ENCODE measurements at regions not wholly inside any gene's neighbourhood (a gene's known extent, or its start where the extent isn't known, plus 50 kb on each side); places are given as distances from the start of the nearest gene placed in this dataset.

GRCh38 chr3:30286811-30287210, 319.6 kb upstream of the TGFBR2 start:
- no peaks in the 10 kb centered on the region for H3F3A ChIP-seq (ENCODE audit: low read depth)
- H2AFZ ChIP-seq (replicated peaks): no peak overlapping the region
- no peaks in the 10 kb centered on the region for H3K36me3 Mint-ChIP-seq
- H3K36me3 ChIP-seq: no peaks in the 10 kb centered on the region
- no peak for DNase-seq (ENCODE audit: low spot score)
- H3K4me2 ChIP-seq: no peak overlapping the region
- peaks cover 38% of the 10 kb centered on the region for H3K4me1 ChIP-seq
- H3K4me1 Mint-ChIP-seq: peaks cover 16% of the 10 kb centered on the region
- no peak overlapping the region for H3K4me3 ChIP-seq
- no peak for TF ChIP-seq CTCF (IDR thresholded peaks at IDR 0.05)
- TF ChIP-seq EZH2phosphoT487 (IDR thresholded peaks at IDR 0.05): no peak
- no peak for TF ChIP-seq EZH2 (IDR thresholded peaks at IDR 0.05)
- H3K27ac ChIP-seq: no peak overlapping the region
- no peaks in the 10 kb centered on the region for H3K27me3 ChIP-seq
- H4K20me1 ChIP-seq (ENCODE audit: low read depth): no peaks in the 10 kb centered on the region
- H3K4me3 Mint-ChIP-seq: no peak overlapping the region
- H3K9me3 ChIP-seq (ENCODE audit: low read depth): no peaks in the 10 kb centered on the region
- no peak overlapping the region for H3K9ac ChIP-seq
- peaks cover 2% of the 10 kb centered on the region for H3K9me3 Mint-ChIP-seq
- no peaks in the 10 kb centered on the region for H3K79me2 ChIP-seq (ENCODE audit: low read depth)
- H3K27me3 Mint-ChIP-seq (ENCODE audit: insufficient read depth, low read depth): peaks cover 3% of the 10 kb centered on the region
- H3K27ac Mint-ChIP-seq: no peak overlapping the region

GRCh38 chr3:30288830-30289229, 317.6 kb upstream of the TGFBR2 start:
- no peak overlapping the region for H3K4me3 Mint-ChIP-seq
- Histone ChIP-seq H3K27me3 (no peaks in the 10 kb centered on the region), H3K4me3 (no peak overlapping the region), H3K9ac (no peak overlapping the region), H2AFZ (replicated peaks) (peak overlapping the region; percentile 26), H3K4me1 (peaks cover 26% of the 10 kb centered on the region), H4K20me1 (ENCODE audit: low read depth) (no peaks in the 10 kb centered on the region), H3K4me2 (peak overlapping the region; percentile 23), H3F3A (ENCODE audit: low read depth) (no peaks in the 10 kb centered on the region), H3K36me3 (no peaks in the 10 kb centered on the region), H3K9me3 (ENCODE audit: low read depth) (no peaks in the 10 kb centered on the region), H3K79me2 (ENCODE audit: low read depth) (no peaks in the 10 kb centered on the region), H3K27ac (peak overlapping the region; percentile 84)
- no peak overlapping the region for H3K27ac Mint-ChIP-seq
- no peak for TF ChIP-seq EZH2 (IDR thresholded peaks at IDR 0.05)
- no peak for TF ChIP-seq CTCF (IDR thresholded peaks at IDR 0.05)
- no peak for TF ChIP-seq EZH2phosphoT487 (IDR thresholded peaks at IDR 0.05)
- peaks cover 3% of the 10 kb centered on the region for H3K27me3 Mint-ChIP-seq (ENCODE audit: insufficient read depth, low read depth)
- H3K9me3 Mint-ChIP-seq: peaks cover 2% of the 10 kb centered on the region
- no peak for DNase-seq (ENCODE audit: low spot score)
- no peaks in the 10 kb centered on the region for H3K36me3 Mint-ChIP-seq
- peaks cover 12% of the 10 kb centered on the region for H3K4me1 Mint-ChIP-seq

- H3F3A ChIP-seq (ENCODE audit: low read depth): no peaks in the 10 kb centered on the region
- peaks cover 15% of the 10 kb centered on the region for H3K4me1 Mint-ChIP-seq
- peaks cover 2% of the 10 kb centered on the region for H3K9me3 Mint-ChIP-seq
- H2AFZ ChIP-seq (replicated peaks): peak overlapping the region; percentile 26
- no peaks in the 10 kb centered on the region for H4K20me1 ChIP-seq (ENCODE audit: low read depth)
- peak overlapping the region; percentile 23 for H3K4me2 ChIP-seq
- no peak for DNase-seq (ENCODE audit: low spot score)
- no peaks in the 10 kb centered on the region for H3K27me3 ChIP-seq
- no peak overlapping the region for H3K9ac ChIP-seq
- no peaks in the 10 kb centered on the region for H3K36me3 Mint-ChIP-seq
- no peak overlapping the region for H3K27ac Mint-ChIP-seq
- no peaks in the 10 kb centered on the region for H3K9me3 ChIP-seq (ENCODE audit: low read depth)
- H3K4me1 ChIP-seq: peaks cover 31% of the 10 kb centered on the region
- no peaks in the 10 kb centered on the region for H3K79me2 ChIP-seq (ENCODE audit: low read depth)
- H3K4me3 ChIP-seq: no peak overlapping the region
- peak overlapping the region; percentile 84 for H3K27ac ChIP-seq
- H3K27me3 Mint-ChIP-seq (ENCODE audit: insufficient read depth, low read depth): peaks cover 3% of the 10 kb centered on the region
- no peaks in the 10 kb centered on the region for H3K36me3 ChIP-seq
- no peak overlapping the region for H3K4me3 Mint-ChIP-seq
- TF ChIP-seq EZH2phosphoT487 (IDR thresholded peaks at IDR 0.05): no peak
Measured at GRCh38 chr3:30289324-30289723, 317.1 kb upstream of the TGFBR2 start.

- H3K4me3 Mint-ChIP-seq: no peak overlapping the region
- H3K27me3 ChIP-seq: no peaks in the 10 kb centered on the region
- H3K79me2 ChIP-seq (ENCODE audit: low read depth): no peaks in the 10 kb centered on the region
- H3K4me1 ChIP-seq: peaks cover 34% of the 10 kb centered on the region
- H3F3A ChIP-seq (ENCODE audit: low read depth): no peaks in the 10 kb centered on the region
- no peaks in the 10 kb centered on the region for H3K9me3 ChIP-seq (ENCODE audit: low read depth)
- H3K27ac ChIP-seq: no peak overlapping the region
- no peak overlapping the region for H3K4me3 ChIP-seq
- peak overlapping the region; percentile 23 for H3K4me2 ChIP-seq
- H3K9ac ChIP-seq: no peak overlapping the region
- H3K4me1 Mint-ChIP-seq: peaks cover 15% of the 10 kb centered on the region
- peaks cover 3% of the 10 kb centered on the region for H3K27me3 Mint-ChIP-seq (ENCODE audit: insufficient read depth, low read depth)
- H4K20me1 ChIP-seq (ENCODE audit: low read depth): no peaks in the 10 kb centered on the region
- no peaks in the 10 kb centered on the region for H3K36me3 Mint-ChIP-seq
- no peaks in the 10 kb centered on the region for H3K9me3 Mint-ChIP-seq
- no peak for DNase-seq (ENCODE audit: low spot score)
- no peak for TF ChIP-seq EZH2phosphoT487 (IDR thresholded peaks at IDR 0.05)
- H2AFZ ChIP-seq (replicated peaks): no peak overlapping the region
- no peak overlapping the region for H3K27ac Mint-ChIP-seq
- H3K36me3 ChIP-seq: no peaks in the 10 kb centered on the region
Measured at GRCh38 chr3:30289766-30290165, 316.6 kb upstream of the TGFBR2 start.

Data from neural progenitor cell (in vitro differentiated cells).